HepG2 (cell line): ENCODE measurements at regions not wholly inside any gene's neighbourhood (a gene's known extent, or its start where the extent isn't known, plus 50 kb on each side); places are given as distances from the start of the nearest gene placed in this dataset.

Experiments used
- FOXP1 ChIP-seq, 2 experiments: fragments of 450-650 bp in 1 of 2; IDR thresholded peaks; 2 replicates each; pipeline ENCODE4 v1.6.1; 2017 to 2018; ENCODE audit warnings: antibody characterized with exemption in 1 of 2
- HNF4G ChIP-seq, 2 experiments: sonication (generic) in 1 of 2; formaldehyde crosslinking in 1 of 2; IDR thresholded peaks; 2 replicates each; pipeline versions ENCODE4 v1.4.0 to v1.6.1; 2011 to 2020; ENCODE audit warnings: borderline replicate concordance in 2 of 2, low read depth in 2 of 2, mild to moderate bottlenecking in 2 of 2, low read length in 1 of 2, missing genetic modification reagents in 1 of 2, moderate library complexity in 1 of 2
- HOXA7 ChIP-seq: sonication (generic); formaldehyde crosslinking; IDR thresholded peaks from 2 replicates; pipeline ENCODE4 v1.8.1; 2022; ENCODE audit warnings: mild to moderate bottlenecking, missing genetic modification reagents, moderate library complexity
- NR2F6 ChIP-seq, 2 experiments: IDR thresholded peaks; 2 replicates each; pipeline ENCODE4 v1.6.1; 2016; ENCODE audit warnings: antibody characterized with exemption in 1 of 2, mild to moderate bottlenecking in 1 of 2
- SCMH1 ChIP-seq: sonication (generic); formaldehyde crosslinking; IDR thresholded peaks from 2 replicates; pipeline ENCODE4 v1.9.0; 2021; ENCODE audit warnings: missing genetic modification reagents, mild to moderate bottlenecking, borderline replicate concordance
- U2AF2 ChIP-seq: fragments of 200-400 bp; formaldehyde crosslinking; IDR thresholded peaks from 2 replicates; pipeline ENCODE4 v1.6.1; 2017; ENCODE audit warnings: low read depth, mild to moderate bottlenecking, low read length
- ZC3H13 ChIP-seq: sonication (generic); formaldehyde crosslinking; IDR thresholded peaks from 2 replicates; pipeline ENCODE4 v1.8.1; 2023; ENCODE audit warnings: mild to moderate bottlenecking, missing genetic modification reagents, moderate library complexity
- ZNF143 ChIP-seq: sonication (generic); formaldehyde crosslinking; IDR thresholded peaks from 2 replicates; pipeline ENCODE4 v1.4.0; 2020; ENCODE audit warnings: missing genetic modification reagents
- ZNF616 ChIP-seq: sonication (generic); formaldehyde crosslinking; IDR thresholded peaks from 2 replicates; pipeline ENCODE4 v1.5.0; 2020; ENCODE audit warnings: low read depth, mild to moderate bottlenecking, missing genetic modification reagents
- TF ChIP-seq, protein P1 (sequence below): sonication (generic); formaldehyde crosslinking; IDR thresholded peaks from 2 replicates; pipeline ENCODE4 v1.4.0; 2020; ENCODE audit warnings: missing genetic modification reagents, borderline replicate concordance
- TF ChIP-seq, protein P2 (sequence below), 2 experiments: IDR thresholded peaks; 2 replicates each; pipeline ENCODE4 v1.6.1; 2011 to 2012; ENCODE audit warnings: low read length in 2 of 2, borderline replicate concordance in 1 of 2, low read depth in 1 of 2, mild to moderate bottlenecking in 1 of 2, moderate library complexity in 1 of 2
- TF ChIP-seq, protein P3 (sequence below): sonication (generic); formaldehyde crosslinking; IDR thresholded peaks from 2 replicates; pipeline ENCODE4 v1.4.0; 2020; ENCODE audit warnings: missing genetic modification reagents, borderline replicate concordance
- TF ChIP-seq, protein P4 (sequence below), 2 experiments: sonication (generic) in 1 of 2; formaldehyde crosslinking in 1 of 2; IDR thresholded peaks; 2 replicates each; pipeline versions ENCODE4 v1.4.0 to v1.6.1; 2018 to 2020; ENCODE audit warnings: missing genetic modification reagents in 2 of 2, borderline replicate concordance in 1 of 2, low read depth in 1 of 2, mild to moderate bottlenecking in 1 of 2, missing biosample characterization in 1 of 2
- TF ChIP-seq, protein P5 (sequence below): sonication (generic); formaldehyde crosslinking; IDR thresholded peaks from 2 replicates; pipeline ENCODE4 v1.4.0; 2020; ENCODE audit warnings: missing genetic modification reagents; ENCODE audit errors: not compliant biosample characterization
- TF ChIP-seq, protein P6 (sequence below): sonication (generic); formaldehyde crosslinking; IDR thresholded peaks from 2 replicates; pipeline ENCODE4 v1.8.1; 2023; ENCODE audit warnings: missing genetic modification reagents, mild to moderate bottlenecking, borderline replicate concordance

DNA sequence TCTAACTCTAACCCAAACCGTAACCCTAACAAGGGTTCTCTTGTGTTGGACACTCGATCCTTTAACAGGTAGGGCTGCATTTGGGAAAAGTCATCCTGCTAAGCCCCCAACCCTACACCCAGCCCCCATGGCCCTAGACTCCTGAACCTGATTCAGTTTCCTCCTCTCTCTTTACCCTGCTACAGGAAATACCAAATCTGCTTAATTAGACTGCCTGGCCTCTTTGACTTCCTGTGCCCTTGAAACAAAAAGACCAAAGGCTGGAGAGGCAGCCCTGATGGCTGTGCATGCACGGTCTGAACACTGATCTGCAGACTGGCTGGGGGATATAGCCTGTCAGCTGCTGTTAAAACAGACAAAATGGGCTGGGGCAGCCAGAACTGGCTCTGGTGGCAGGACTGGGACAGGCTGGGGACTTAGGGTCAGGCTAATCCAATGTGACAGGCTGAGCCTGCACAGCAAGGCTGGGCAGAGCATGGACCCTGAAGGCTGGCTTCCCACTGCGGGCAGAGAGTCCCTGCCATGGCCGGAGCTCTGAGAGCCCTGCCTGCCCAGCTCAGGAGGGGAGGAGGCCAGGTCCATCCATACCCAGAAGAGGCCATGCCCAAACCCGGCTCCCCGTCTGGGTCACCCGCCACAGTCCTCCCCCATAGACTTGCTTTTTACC lies 51.0 kb upstream of the MSMB start (continued):
- TF ChIP-seq, protein P1, sequence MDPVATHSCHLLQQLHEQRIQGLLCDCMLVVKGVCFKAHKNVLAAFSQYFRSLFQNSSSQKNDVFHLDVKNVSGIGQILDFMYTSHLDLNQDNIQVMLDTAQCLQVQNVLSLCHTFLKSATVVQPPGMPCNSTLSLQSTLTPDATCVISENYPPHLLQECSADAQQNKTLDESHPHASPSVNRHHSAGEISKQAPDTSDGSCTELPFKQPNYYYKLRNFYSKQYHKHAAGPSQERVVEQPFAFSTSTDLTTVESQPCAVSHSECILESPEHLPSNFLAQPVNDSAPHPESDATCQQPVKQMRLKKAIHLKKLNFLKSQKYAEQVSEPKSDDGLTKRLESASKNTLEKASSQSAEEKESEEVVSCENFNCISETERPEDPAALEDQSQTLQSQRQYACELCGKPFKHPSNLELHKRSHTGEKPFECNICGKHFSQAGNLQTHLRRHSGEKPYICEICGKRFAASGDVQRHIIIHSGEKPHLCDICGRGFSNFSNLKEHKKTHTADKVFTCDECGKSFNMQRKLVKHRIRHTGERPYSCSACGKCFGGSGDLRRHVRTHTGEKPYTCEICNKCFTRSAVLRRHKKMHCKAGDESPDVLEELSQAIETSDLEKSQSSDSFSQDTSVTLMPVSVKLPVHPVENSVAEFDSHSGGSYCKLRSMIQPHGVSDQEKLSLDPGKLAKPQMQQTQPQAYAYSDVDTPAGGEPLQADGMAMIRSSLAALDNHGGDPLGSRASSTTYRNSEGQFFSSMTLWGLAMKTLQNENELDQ (CRISPR knock-in tag): no peak
- TF ChIP-seq, protein P2, sequence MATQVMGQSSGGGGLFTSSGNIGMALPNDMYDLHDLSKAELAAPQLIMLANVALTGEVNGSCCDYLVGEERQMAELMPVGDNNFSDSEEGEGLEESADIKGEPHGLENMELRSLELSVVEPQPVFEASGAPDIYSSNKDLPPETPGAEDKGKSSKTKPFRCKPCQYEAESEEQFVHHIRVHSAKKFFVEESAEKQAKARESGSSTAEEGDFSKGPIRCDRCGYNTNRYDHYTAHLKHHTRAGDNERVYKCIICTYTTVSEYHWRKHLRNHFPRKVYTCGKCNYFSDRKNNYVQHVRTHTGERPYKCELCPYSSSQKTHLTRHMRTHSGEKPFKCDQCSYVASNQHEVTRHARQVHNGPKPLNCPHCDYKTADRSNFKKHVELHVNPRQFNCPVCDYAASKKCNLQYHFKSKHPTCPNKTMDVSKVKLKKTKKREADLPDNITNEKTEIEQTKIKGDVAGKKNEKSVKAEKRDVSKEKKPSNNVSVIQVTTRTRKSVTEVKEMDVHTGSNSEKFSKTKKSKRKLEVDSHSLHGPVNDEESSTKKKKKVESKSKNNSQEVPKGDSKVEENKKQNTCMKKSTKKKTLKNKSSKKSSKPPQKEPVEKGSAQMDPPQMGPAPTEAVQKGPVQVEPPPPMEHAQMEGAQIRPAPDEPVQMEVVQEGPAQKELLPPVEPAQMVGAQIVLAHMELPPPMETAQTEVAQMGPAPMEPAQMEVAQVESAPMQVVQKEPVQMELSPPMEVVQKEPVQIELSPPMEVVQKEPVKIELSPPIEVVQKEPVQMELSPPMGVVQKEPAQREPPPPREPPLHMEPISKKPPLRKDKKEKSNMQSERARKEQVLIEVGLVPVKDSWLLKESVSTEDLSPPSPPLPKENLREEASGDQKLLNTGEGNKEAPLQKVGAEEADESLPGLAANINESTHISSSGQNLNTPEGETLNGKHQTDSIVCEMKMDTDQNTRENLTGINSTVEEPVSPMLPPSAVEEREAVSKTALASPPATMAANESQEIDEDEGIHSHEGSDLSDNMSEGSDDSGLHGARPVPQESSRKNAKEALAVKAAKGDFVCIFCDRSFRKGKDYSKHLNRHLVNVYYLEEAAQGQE (IDR thresholded peaks at IDR 0.05; ENCODE audit: borderline replicate concordance in 1 of 2, low read depth in 1 of 2, low read length in 2 of 2): no peak
- TF ChIP-seq NR2F6 (IDR thresholded peaks at IDR 0.05) (no peak), NR2F6 (CRISPR knock-in tag; IDR thresholded peaks at IDR 0.05) (no peak), ZNF616 (CRISPR knock-in tag) (no peak), HOXA7 (CRISPR knock-in tag) (no peak), ZNF143 (CRISPR knock-in tag) (no peak), SCMH1 (no peak), FOXP1 (IDR thresholded peaks at IDR 0.05) (no peak), FOXP1 (CRISPR knock-in tag; IDR thresholded peaks at IDR 0.05) (no peak), ZC3H13 (CRISPR knock-in tag) (no peak), HNF4G (IDR thresholded peaks at IDR 0.05; ENCODE audit: borderline replicate concordance, low read depth, low read length) (no peak), HNF4G (CRISPR knock-in tag; IDR thresholded peaks at IDR 0.05; ENCODE audit: borderline replicate concordance, low read depth) (no peak; the same call in 1 of the 2 replicates), U2AF2 (no peak)
- TF ChIP-seq, protein P3, sequence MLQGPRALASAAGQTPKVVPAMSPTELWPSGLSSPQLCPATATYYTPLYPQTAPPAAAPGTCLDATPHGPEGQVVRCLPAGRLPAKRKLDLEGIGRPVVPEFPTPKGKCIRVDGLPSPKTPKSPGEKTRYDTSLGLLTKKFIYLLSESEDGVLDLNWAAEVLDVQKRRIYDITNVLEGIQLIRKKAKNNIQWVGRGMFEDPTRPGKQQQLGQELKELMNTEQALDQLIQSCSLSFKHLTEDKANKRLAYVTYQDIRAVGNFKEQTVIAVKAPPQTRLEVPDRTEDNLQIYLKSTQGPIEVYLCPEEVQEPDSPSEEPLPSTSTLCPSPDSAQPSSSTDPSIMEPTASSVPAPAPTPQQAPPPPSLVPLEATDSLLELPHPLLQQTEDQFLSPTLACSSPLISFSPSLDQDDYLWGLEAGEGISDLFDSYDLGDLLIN (CRISPR knock-in tag): no peak
- TF ChIP-seq, protein P4, sequence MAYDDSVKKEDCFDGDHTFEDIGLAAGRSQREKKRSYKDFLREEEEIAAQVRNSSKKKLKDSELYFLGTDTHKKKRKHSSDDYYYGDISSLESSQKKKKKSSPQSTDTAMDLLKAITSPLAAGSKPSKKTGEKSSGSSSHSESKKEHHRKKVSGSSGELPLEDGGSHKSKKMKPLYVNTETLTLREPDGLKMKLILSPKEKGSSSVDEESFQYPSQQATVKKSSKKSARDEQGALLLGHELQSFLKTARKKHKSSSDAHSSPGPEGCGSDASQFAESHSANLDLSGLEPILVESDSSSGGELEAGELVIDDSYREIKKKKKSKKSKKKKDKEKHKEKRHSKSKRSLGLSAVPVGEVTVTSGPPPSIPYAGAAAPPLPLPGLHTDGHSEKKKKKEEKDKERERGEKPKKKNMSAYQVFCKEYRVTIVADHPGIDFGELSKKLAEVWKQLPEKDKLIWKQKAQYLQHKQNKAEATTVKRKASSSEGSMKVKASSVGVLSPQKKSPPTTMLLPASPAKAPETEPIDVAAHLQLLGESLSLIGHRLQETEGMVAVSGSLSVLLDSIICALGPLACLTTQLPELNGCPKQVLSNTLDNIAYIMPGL (CRISPR knock-in tag; IDR thresholded peaks at IDR 0.05; ENCODE audit: borderline replicate concordance in 1 of 2, low read depth in 1 of 2): peak in 1 of 2 experiments; percentile 23; a peak in 1 of 4 replicates
- TF ChIP-seq, protein P5, sequence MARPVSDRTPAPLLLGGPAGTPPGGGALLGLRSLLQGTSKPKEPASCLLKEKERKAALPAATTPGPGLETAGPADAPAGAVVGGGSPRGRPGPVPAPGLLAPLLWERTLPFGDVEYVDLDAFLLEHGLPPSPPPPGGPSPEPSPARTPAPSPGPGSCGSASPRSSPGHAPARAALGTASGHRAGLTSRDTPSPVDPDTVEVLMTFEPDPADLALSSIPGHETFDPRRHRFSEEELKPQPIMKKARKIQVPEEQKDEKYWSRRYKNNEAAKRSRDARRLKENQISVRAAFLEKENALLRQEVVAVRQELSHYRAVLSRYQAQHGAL (CRISPR knock-in tag): no peak
- TF ChIP-seq, protein P6, sequence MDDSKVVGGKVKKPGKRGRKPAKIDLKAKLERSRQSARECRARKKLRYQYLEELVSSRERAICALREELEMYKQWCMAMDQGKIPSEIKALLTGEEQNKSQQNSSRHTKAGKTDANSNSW (CRISPR knock-in tag): no peak
